NCI-H128 (cell line): ENCODE measurements at regions not wholly inside any gene's neighbourhood (a gene's known extent, or its start where the extent isn't known, plus 50 kb on each side); places are given as distances from the start of the nearest gene placed in this dataset.
"Not testable (repeated sequence)": the region's sequence is repeated elsewhere in the genome, so short reads cannot be mapped to it uniquely, and the experiment has no call there.

Source experiments
- DNase-seq: peaks from one replicate; lab custom pipeline; 2025; ENCODE audit not compliant: unreplicated experiment; lab: John Stamatoyannopoulos, UW

- no peak for DNase-seq
Measured at GRCh38 chr5:63125862-63126261, 547.2 kb downstream of the LRRC70 start.

DNA sequence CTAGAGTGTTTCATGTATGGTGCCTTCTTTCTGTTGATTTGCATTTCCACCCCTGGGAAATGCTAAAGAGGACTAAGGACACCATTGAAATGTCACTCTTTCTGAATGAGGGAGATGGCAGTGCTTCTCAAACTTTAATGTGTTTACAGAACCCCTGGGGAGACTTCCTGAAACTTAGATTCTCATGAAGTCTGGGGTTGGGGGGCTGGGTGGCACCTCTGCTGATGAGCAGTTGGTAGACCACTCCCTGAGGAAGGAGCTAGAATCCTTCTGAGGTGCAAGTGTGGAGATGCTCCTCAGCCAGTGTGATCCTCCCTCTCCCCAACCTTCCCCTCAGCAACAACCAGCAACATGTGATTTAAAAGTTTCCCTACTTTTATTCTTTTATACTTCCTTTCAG, 546.8 kb downstream of the LRRC70 start:
- no peak for DNase-seq

DNA sequence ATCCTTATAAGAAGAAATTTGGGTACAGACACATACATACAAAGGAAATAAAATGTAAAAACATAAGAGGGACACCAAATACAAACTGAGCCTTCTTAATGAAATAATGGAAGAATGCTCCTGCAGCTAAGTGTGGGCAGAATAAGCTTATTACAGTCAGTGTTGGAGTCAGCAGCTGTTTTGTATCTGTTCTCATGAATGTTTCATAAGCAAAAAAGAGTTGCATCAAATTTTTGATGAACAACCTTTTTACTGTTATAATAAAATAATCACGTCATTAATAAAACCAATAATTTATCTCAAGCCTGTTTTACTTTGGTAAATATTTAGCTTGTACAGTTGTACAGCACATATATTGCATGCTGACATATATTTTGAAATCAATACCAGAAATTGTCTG, 545.6 kb downstream of the LRRC70 start:
- no peak for DNase-seq

- DNase-seq = no peak
Measured at GRCh38 chr5:63121471-63121870, 542.9 kb downstream of the LRRC70 start.

DNA sequence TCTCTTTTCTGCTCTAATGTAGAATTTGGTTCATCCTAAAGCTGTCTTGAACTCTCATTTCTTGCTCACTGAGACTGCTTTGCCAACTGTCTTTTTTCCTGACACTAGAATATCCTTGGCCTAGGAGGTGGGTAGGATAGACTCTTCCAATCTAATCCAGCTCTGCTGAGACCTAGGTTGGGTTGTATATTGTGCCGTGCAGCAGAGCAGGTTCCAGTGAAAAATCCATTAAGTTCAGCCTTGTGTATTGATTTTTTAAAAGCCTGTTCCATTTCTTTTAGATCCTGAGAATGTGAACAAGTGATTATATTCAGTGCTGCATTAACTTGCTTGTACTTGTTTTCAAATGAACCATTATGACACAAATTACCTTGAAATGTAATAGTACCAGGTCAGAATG, 539.6 kb downstream of the LRRC70 start:
- no peak for DNase-seq

GRCh38 chr5:63111891-63112290, 533.3 kb downstream of the LRRC70 start:
- no peak for DNase-seq

- no peak for DNase-seq
Measured at GRCh38 chr5:63101870-63102269, 523.3 kb downstream of the LRRC70 start.

DNA sequence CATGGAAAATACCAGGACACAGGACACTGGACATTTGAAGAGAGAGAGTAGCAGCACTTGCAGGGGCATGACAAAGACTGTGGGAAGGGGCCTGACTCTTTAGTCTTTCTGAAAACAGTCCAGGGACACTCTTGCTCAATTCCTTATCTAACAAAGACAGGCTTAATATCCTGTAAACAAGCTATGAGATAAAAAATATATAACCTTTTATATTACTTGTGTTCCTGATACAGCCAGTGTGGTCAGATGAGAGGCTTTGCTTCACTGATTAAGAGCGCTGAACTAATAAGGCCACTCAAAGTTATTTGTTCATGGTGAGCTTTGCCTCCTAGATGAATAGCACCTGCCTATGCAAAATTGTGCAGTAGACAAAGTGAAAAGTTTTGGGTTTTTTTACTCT, 518.7 kb downstream of the LRRC70 start:
- no peak for DNase-seq

- DNase-seq = no peak
Measured at GRCh38 chr5:63094730-63095129, 516.1 kb downstream of the LRRC70 start.

- DNase-seq = no peak
Measured at GRCh38 chr5:63089147-63089546, 510.5 kb downstream of the LRRC70 start.

GRCh38 chr5:63085561-63085960, 506.9 kb downstream of the LRRC70 start:
- no peak for DNase-seq

- DNase-seq = not testable (repeated sequence)
Measured at GRCh38 chr5:63083689-63084088, 505.1 kb downstream of the LRRC70 start.

DNA sequence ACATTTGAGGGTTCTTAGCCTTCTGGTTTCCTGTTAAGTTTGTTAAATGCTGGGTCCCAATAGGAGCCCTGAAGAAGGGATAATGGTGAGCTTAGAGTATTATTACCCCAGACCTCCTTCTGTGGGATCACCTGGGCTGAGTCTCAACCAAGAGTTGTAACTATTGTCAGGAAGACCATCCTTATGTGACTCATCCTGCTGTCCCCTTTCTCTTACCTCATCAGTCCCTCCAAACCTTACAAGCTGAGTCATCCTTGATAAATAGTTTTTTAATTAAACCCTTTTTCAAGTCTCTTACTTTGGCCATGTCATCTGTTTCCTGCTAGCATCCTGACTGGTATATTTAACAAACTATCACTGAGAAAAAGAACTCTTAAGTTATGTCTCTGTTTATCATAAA, 502.8 kb downstream of the LRRC70 start:
- DNase-seq = no peak

DNA sequence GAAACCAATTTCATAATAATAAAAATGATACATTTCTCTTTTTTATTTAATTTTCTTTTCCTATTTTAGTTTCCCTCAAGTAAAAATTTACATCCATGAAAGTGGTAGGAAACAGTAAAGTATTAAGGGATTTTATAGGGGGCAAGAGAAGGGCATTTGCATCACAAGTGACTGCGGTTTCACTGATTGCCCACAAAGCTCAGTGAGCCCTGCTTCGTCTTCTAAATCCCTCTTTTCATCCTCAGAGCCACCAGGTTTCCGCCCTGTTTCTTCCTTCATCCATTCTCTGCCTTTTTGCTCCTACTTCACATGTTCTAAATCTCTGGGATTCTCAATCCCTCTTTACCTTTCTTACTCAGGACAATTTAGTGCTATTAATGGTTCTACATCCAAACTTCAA, 491.4 kb downstream of the LRRC70 start:
- DNase-seq = no peak

- no peak for DNase-seq
Measured at GRCh38 chr5:63055421-63055820, 476.8 kb downstream of the LRRC70 start.

GRCh38 chr5:63053019-63053638, 474.5 kb downstream of the LRRC70 start:
- DNase-seq = no peak

- DNase-seq = no peak
Measured at GRCh38 chr5:63050916-63051315, 472.3 kb downstream of the LRRC70 start.

DNA sequence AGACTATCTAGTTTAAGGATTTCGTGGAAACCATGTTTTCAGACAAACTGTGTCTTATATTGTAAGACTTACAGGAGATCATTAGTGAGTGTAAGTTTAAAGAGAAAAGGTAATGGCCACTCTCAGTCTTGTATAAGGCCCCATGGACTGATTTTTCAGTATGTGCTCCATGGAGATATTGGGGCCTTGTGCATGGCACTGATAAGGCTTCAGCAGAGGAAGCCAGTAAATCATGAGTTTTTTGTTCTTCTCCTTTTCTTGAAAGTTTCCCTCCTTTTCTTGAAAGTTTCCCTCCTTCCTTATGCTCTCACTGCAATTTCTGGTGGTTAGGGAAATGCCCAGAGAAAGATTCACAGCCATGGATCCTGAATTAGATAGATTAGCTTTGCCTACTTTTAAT, 471.3 kb downstream of the LRRC70 start:
- DNase-seq = no peak

- no peak for DNase-seq
Measured at GRCh38 chr5:63043792-63044191, 465.2 kb downstream of the LRRC70 start.

DNA sequence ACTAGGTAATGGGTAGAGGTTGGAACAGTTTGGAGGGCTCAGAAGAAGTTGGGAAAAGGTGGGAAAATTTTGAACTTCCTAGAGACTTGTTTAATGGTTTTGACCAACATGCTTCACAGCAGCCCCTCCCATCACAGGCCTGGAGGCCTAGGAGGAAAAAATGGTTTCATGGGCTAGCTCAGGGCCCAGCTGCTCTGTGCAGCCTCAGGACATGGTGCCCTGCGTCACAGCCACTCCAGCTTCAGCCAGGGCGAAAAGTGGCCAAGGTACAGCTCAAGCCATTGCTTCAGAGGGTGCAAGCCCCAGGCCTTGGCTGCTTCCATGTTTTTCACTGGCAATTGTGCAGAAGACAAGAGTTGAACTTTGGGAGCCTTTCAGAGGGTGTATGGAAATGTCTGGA, 453.7 kb downstream of the LRRC70 start:
- DNase-seq = no peak

- DNase-seq = no peak
Measured at GRCh38 chr5:63029891-63030290, 451.3 kb downstream of the LRRC70 start.

GRCh38 chr5:63025679-63026078, 447.1 kb downstream of the LRRC70 start:
- DNase-seq = no peak

- DNase-seq = no peak
Measured at GRCh38 chr5:63022403-63022802, 443.8 kb downstream of the LRRC70 start.

DNA sequence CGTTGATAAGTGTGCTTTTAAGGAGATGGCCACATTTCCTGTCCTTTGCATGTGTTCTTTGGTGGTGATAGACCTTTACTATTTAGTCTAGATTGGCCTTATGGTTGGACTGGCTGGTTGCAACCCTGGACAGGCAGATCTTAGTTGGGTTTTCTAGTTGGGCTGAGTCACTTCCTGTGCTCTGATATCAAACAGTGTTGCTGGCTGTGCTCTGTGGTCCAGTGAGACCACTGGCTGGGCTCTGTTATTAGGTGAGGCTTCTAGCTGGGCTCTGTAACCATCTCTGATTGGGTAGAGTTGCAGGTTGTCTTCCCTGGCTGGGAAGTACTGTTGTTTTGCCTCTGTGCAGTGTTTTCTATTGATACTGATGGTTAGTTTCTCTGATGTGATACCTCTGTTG, 432.5 kb downstream of the LRRC70 start:
- no peak for DNase-seq
